GM21723 (cell line): ENCODE measurements at regions not wholly inside any gene's neighbourhood (a gene's known extent, or its start where the extent isn't known, plus 50 kb on each side); places are given as distances from the start of the nearest gene placed in this dataset.

Experiments
- ATAC-seq: cut with Tn5 transposase; IDR thresholded peaks from one replicate; pipeline ENCODE4 v1.9.1; 2021; ENCODE audit warnings: mild to moderate bottlenecking, moderate library complexity; ENCODE audit not compliant: unreplicated experiment

DNA sequence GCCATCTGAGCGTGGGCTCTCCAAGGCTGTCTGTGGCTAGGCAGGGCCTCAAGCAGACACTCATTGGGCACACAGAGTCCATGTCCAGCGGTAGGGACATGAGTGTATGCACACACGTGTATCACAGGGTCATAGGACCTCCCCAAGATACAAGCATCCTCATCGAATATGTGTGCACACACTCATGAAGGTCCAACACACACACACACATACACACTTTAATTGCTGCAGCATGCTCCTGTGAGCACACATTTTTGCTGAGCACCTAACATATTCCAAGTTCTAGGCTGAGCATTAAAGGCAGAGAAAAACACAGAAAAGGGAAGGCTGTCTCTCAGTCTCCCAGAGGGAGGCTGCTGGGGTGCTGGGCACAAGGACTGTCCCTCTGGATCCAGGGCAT, 59.3 kb upstream of the TBX3 start:
- ATAC-seq, result no peak

DNA sequence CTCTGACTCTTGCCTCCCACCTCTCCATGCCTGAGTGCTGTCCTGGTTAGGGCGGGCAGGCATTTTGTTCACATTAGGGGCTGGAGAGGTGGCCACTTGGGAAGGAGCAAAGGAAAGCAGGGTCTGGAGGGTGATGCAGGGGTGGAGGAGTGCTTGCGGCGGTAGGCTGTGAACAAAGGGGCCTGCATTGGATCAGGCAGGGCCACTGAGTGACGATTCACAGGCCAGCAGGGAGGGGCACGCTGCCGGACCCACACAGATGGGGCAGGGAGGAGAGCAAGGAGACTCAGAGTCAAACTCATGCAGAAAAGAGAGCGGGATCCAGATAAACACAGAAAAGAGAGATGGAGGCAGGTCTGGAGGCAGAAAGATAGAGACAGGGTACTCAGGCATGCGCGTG, 58.4 kb upstream of the TBX3 start:
- no peak for ATAC-seq

DNA sequence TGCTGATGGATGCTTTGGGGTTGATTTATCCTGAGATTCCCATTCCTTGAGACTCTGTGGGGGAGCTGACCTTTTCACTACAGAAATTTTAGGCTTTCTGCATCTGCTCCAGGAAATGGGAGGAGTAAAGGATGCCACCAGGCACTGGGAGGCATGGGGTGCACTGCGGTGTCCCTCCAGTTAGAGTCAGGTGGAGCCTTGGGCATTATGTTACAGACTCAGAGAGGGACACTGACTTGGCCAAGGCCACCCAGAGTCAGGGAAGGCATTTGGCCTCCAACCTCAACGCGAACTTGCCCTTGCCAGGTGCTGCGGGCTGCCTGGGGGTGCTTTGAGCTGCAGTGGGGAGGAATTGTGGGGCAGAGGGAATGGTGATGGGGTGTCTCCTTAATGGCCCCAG, 58.0 kb upstream of the TBX3 start:
- ATAC-seq, result no peak

DNA sequence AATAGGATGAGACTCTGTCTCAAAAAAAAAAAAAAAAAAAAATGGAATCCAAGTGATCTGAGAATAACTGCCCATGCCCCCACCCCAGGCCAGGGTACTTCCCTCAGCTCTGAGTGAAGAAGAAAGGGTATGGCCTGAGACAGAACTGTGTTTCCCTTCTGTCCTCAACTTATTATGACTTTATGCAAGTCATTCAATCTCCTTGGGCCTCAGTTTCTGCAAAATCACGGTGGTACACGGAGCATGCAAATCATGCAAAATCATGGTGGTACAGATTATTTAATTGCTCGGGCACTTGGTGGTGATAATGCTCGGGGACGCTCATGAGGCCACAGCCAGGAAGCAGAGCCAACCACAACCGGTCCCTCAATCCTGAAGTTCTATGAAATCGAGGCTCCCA, 56.5 kb upstream of the TBX3 start:
- ATAC-seq, result no peak

DNA sequence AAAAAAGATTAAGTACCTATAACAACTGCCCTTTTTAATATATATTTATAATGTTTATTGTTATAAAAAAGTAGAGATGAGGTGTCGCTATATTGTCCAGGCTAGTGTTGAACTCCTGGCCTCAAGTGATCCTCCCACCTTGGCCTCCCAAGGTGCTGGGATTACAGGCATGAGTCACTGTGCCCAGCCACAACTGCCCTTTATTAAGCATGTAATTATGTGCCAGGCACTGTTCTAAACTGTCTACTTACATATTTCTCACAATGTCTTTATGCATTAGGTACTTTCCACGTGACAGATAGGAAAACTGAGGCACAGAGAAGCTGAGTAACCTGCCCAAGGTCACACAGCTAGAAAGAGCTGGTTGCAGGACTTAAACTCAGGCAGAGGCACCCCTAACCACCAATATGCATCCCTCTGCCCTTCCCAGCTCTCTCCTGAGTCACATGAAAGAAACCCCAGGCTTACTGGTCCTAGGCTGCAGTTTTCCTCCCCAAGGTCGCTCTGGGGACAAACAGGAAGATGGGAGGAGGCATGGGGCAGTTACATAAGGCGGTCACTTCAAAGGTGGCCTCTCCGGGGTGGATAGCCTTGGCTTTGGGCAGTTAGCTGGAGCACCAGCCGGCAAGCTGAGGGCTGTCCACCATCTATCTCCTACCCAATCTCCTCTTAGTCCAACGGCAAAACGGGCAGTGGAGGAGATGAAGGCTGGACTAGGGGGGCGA, 54.6 kb upstream of the TBX3 start:
- no peak for ATAC-seq

DNA sequence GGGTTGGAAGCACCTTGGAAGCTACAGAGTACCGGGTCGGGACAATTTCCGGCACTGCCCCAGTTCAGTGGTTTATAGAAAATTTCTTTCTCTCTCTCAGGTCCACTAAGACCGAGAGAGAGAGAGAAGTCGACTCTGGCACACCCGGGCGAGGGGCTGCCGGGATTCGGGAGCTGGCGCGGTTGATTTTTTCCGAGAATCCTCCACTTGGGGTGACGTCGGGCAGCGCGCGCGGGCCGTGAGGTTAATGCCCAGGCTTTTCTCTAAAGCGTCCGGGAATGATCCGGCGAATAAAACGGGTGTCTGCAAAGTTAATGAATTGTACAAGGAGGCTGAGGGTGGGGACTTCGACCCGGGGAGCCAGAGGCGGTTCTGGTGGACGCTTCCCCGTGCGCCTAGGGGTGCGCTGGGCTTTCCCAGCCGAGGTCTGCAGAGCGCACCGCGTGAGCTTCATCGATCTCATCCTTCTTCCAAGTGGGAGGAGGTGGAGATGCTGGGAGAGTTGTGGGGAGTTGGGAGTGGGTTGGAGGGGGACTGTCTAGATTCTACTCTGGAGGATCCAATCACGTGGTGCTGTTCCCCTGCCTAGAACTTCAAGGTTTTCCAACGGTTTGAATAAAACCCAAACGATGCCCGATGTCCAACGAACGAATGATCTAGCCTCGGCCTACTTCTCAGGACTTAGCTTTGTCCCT, 51.9 kb upstream of the TBX3 start:
- ATAC-seq, result no peak

DNA sequence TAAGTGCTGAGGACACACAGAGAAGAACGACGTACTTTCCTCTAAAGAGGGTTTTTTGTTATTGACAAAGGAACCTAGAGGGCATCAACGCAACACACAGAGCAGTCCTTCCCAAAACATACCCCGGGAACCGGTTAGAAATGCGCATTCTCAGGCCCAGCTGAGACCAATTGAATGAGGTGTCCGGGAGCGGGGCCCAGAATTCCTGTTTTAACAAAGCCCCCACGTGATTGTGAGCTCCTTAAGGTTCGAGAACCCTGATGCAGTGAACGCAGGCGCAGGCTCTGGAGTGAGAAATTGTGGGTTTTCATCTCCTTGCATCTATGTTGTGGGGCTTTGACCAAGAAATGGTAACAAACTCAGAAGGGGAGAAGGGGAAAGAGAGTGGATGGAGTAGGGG, 51.0 kb upstream of the TBX3 start:
- no peak for ATAC-seq

DNA sequence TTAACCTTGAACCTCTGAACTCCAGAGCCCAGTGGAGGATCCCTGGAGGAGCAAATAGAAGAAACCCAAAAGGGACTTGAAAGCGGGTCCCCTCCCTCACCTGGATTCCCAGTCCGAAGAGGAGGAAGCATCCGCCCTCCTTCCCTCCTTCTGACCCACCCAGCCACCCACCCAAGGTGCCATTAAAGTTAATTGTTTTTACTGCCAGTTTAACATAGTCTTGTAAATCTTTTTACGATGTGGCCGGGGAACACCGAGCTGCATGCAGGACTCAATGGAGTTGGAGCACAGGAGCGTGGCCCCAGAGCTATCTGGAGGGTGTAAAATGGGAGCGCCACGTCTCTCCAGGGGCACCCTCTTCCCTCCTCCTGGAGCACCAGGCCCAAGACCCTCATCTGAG, 49.9 kb upstream of the TBX3 start:
- ATAC-seq, result no peak
